ENCODE measurements at regions not wholly inside any gene's neighbourhood (a gene's known extent, or its start where the extent isn't known, plus 50 kb on each side); places are given as distances from the start of the nearest gene placed in this dataset.

GRCh38 chr11:15707971-15708370 lies 593.2 kb downstream of the INSC start:
- TF ChIP-seq CTCF (IDR thresholded peaks at IDR 0.05; ENCODE audit: low read depth, low read length) (no peak), EZH2phosphoT487 (IDR thresholded peaks at IDR 0.05; ENCODE audit: low read depth) (no peak)
